A549 (cell line): ENCODE measurements at regions not wholly inside any gene's neighbourhood (a gene's known extent, or its start where the extent isn't known, plus 50 kb on each side); places are given as distances from the start of the nearest gene placed in this dataset.

Experiments used
- EHMT2 ChIP-seq: fragments of 200-600 bp; sonication (generic); IDR thresholded peaks from 2 replicates; pipeline ENCODE4 v1.6.1; 2016; ENCODE audit warnings: antibody characterized with exemption, low read depth, mild to moderate bottlenecking, moderate library complexity
- EP300 ChIP-seq, 2 experiments: fragments of >200 bp; sonication (Bioruptor Twin); formaldehyde crosslinking; IDR thresholded peaks; 2 replicates in 1 of 2; 3 replicates in 1 of 2; pipeline ENCODE4 v1.6.1; 2016 to 2017
- KDM1A ChIP-seq: fragments of 200-600 bp; sonication (generic); IDR thresholded peaks from 2 replicates; pipeline ENCODE4 v1.6.1; 2016; ENCODE audit warnings: low read depth, mild to moderate bottlenecking
- NFE2L2 ChIP-seq: fragments of 150-350 bp; conservative IDR thresholded peaks from 2 replicates; pipeline ENCODE4 v1.6.1; 2014; ENCODE audit warnings: low read length
- SMC3 ChIP-seq: fragments of >200 bp; sonication (Bioruptor Twin); formaldehyde crosslinking; IDR thresholded peaks from 3 replicates; pipeline ENCODE4 v1.6.1; 2018; ENCODE audit warnings: inconsistent platforms
- TP53 ChIP-seq: fragments of 250-450 bp; sonication (Bioruptor Pico); IDR thresholded peaks from 2 replicates; pipeline ENCODE4 v1.5.0; 2021; ENCODE audit warnings: mild to moderate bottlenecking, moderate library complexity
- ZC3H11A ChIP-seq: fragments of 450-650 bp; IDR thresholded peaks from 2 replicates; pipeline ENCODE4 v1.6.1; 2014; ENCODE audit warnings: antibody characterized with exemption, mild to moderate bottlenecking
- ZFP36 ChIP-seq: fragments of 450-650 bp; IDR thresholded peaks from 2 replicates; pipeline ENCODE4 v1.6.1; 2014; ENCODE audit warnings: borderline replicate concordance; ENCODE audit not compliant: partially characterized antibody
- ZNF302 ChIP-seq: fragments of 250-450 bp; sonication (Bioruptor Pico); IDR thresholded peaks from 2 replicates; pipeline ENCODE4 v1.9.0; 2021; ENCODE audit warnings: inconsistent platforms, mild to moderate bottlenecking, moderate library complexity
- TF ChIP-seq, protein P1 (sequence below): fragments of 200-600 bp; sonication (generic); IDR thresholded peaks from 2 replicates; pipeline ENCODE4 v1.6.1; 2016; ENCODE audit warnings: antibody characterized with exemption, mild to moderate bottlenecking, moderate library complexity
- TF ChIP-seq, protein P2 (sequence below): fragments of >200 bp; sonication (Bioruptor Twin); formaldehyde crosslinking; IDR thresholded peaks from 3 replicates; pipeline ENCODE4 v1.5.1; 2016
- TF ChIP-seq, protein P3 (sequence below): IDR thresholded peaks from 2 replicates; pipeline ENCODE4 v1.6.1; 2012
- TF ChIP-seq, protein P4 (sequence below): fragments of 250-450 bp; sonication (Bioruptor Pico); IDR thresholded peaks from 2 replicates; pipeline ENCODE4 v1.5.0; 2021; ENCODE audit warnings: mild to moderate bottlenecking, moderate library complexity, borderline replicate concordance

DNA sequence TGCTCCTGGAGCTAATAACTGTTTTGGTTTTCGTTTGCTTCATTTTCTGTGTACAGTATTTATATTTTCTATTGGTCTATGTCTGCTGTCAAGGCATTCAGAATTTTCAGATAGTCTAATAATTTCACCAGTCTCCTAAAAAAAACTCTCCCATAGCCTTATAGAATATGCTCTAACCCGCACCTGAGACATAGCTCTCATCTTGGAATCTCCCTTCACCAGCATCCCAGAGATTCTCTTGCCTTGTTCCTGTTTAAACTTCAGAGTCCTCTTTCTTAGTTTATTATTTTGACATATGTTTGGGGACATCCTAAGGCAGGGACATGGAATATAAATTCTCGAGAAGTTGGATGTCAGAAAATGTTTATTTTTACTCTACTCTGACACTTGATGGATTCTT, 58.3 kb upstream of the MED4 start:
- TF ChIP-seq TP53 (no peak), ZNF302 (no peak), EHMT2 (no peak), EP300 (IDR thresholded peaks at IDR 0.05) (no peak), SMC3 (no peak), ZC3H11A (no peak), KDM1A (no peak), NFE2L2 (no peak), ZFP36 (no peak)
- TF ChIP-seq, protein P1, sequence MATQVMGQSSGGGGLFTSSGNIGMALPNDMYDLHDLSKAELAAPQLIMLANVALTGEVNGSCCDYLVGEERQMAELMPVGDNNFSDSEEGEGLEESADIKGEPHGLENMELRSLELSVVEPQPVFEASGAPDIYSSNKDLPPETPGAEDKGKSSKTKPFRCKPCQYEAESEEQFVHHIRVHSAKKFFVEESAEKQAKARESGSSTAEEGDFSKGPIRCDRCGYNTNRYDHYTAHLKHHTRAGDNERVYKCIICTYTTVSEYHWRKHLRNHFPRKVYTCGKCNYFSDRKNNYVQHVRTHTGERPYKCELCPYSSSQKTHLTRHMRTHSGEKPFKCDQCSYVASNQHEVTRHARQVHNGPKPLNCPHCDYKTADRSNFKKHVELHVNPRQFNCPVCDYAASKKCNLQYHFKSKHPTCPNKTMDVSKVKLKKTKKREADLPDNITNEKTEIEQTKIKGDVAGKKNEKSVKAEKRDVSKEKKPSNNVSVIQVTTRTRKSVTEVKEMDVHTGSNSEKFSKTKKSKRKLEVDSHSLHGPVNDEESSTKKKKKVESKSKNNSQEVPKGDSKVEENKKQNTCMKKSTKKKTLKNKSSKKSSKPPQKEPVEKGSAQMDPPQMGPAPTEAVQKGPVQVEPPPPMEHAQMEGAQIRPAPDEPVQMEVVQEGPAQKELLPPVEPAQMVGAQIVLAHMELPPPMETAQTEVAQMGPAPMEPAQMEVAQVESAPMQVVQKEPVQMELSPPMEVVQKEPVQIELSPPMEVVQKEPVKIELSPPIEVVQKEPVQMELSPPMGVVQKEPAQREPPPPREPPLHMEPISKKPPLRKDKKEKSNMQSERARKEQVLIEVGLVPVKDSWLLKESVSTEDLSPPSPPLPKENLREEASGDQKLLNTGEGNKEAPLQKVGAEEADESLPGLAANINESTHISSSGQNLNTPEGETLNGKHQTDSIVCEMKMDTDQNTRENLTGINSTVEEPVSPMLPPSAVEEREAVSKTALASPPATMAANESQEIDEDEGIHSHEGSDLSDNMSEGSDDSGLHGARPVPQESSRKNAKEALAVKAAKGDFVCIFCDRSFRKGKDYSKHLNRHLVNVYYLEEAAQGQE = no peak
- TF ChIP-seq, protein P2, sequence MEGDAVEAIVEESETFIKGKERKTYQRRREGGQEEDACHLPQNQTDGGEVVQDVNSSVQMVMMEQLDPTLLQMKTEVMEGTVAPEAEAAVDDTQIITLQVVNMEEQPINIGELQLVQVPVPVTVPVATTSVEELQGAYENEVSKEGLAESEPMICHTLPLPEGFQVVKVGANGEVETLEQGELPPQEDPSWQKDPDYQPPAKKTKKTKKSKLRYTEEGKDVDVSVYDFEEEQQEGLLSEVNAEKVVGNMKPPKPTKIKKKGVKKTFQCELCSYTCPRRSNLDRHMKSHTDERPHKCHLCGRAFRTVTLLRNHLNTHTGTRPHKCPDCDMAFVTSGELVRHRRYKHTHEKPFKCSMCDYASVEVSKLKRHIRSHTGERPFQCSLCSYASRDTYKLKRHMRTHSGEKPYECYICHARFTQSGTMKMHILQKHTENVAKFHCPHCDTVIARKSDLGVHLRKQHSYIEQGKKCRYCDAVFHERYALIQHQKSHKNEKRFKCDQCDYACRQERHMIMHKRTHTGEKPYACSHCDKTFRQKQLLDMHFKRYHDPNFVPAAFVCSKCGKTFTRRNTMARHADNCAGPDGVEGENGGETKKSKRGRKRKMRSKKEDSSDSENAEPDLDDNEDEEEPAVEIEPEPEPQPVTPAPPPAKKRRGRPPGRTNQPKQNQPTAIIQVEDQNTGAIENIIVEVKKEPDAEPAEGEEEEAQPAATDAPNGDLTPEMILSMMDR = no peak
- TF ChIP-seq, protein P3, sequence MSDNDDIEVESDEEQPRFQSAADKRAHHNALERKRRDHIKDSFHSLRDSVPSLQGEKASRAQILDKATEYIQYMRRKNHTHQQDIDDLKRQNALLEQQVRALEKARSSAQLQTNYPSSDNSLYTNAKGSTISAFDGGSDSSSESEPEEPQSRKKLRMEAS = no peak
- TF ChIP-seq, protein P4, sequence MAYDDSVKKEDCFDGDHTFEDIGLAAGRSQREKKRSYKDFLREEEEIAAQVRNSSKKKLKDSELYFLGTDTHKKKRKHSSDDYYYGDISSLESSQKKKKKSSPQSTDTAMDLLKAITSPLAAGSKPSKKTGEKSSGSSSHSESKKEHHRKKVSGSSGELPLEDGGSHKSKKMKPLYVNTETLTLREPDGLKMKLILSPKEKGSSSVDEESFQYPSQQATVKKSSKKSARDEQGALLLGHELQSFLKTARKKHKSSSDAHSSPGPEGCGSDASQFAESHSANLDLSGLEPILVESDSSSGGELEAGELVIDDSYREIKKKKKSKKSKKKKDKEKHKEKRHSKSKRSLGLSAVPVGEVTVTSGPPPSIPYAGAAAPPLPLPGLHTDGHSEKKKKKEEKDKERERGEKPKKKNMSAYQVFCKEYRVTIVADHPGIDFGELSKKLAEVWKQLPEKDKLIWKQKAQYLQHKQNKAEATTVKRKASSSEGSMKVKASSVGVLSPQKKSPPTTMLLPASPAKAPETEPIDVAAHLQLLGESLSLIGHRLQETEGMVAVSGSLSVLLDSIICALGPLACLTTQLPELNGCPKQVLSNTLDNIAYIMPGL = no peak
